ENCODE measurements at regions not wholly inside any gene's neighbourhood (a gene's known extent, or its start where the extent isn't known, plus 50 kb on each side); places are given as distances from the start of the nearest gene placed in this dataset.
"Not testable (repeated sequence)": the region's sequence is repeated elsewhere in the genome, so short reads cannot be mapped to it uniquely, and the experiment has no call there.

- CTCF ChIA-PET, result no interaction called here
- POLR2A ChIA-PET, result no interaction called here
- H3K36me3 ChIP-seq (ENCODE audit: control insufficient read depth, insufficient read depth, low read length), result no peaks in the 10 kb centered on the region
- H3K27me3 ChIP-seq (ENCODE audit: control insufficient read depth, insufficient read depth, low read length), result no peaks in the 10 kb centered on the region
- no peak for TF ChIP-seq CTCF (IDR thresholded peaks at IDR 0.05; ENCODE audit: insufficient read depth, low read depth, low read length)
- DNase-seq (ENCODE audit: low read depth), result no peak
- no peak overlapping the region for H3K4me3 ChIP-seq (ENCODE audit: low read depth, low read length)
These were observed 351.1 kb downstream of the ACTR3B start for GRCh38 chr7:153110606-153111005.

- H3K36me3 ChIP-seq (ENCODE audit: control insufficient read depth, insufficient read depth, low read length); DNase-seq (ENCODE audit: low read depth); H3K4me3 ChIP-seq (ENCODE audit: low read depth, low read length); H3K27me3 ChIP-seq (ENCODE audit: control insufficient read depth, insufficient read depth, low read length); CTCF ChIA-PET; POLR2A ChIA-PET: not testable (repeated sequence)
These were observed 362.7 kb downstream of the ACTR3B start for GRCh38 chr7:153122255-153122654.

GRCh38 chr7:153130052-153130451 is 370.5 kb downstream of the ACTR3B start:
- no peak overlapping the region for H3K4me3 ChIP-seq (ENCODE audit: low read depth, low read length)
- TF ChIP-seq CTCF (IDR thresholded peaks at IDR 0.05; ENCODE audit: insufficient read depth, low read depth, low read length), result no peak
- ChIA-PET CTCF (no interaction called here), POLR2A (no interaction called here)
- H3K27me3 ChIP-seq (ENCODE audit: control insufficient read depth, insufficient read depth, low read length), result no peaks in the 10 kb centered on the region
- DNase-seq (ENCODE audit: low read depth), result no peak
- H3K36me3 ChIP-seq (ENCODE audit: control insufficient read depth, insufficient read depth, low read length), result no peaks in the 10 kb centered on the region

- TF ChIP-seq CTCF (IDR thresholded peaks at IDR 0.05; ENCODE audit: insufficient read depth, low read depth, low read length), result no peak
- no peaks in the 10 kb centered on the region for H3K27me3 ChIP-seq (ENCODE audit: control insufficient read depth, insufficient read depth, low read length)
- no peak for DNase-seq (ENCODE audit: low read depth)
- POLR2A ChIA-PET, result no interaction called here
- H3K36me3 ChIP-seq (ENCODE audit: control insufficient read depth, insufficient read depth, low read length), result no peaks in the 10 kb centered on the region
- CTCF ChIA-PET, result no interaction called here
- H3K4me3 ChIP-seq (ENCODE audit: low read depth, low read length), result no peak overlapping the region
These were observed 392.2 kb downstream of the ACTR3B start for GRCh38 chr7:153151766-153152165.

GRCh38 chr7:153152801-153153422 is 393.4 kb downstream of the ACTR3B start:
- CTCF ChIA-PET, result no interaction called here
- no peak for DNase-seq (ENCODE audit: low read depth)
- Histone ChIP-seq H3K36me3 (ENCODE audit: control insufficient read depth, insufficient read depth, low read length) (no peaks in the 10 kb centered on the region), H3K27me3 (ENCODE audit: control insufficient read depth, insufficient read depth, low read length) (no peaks in the 10 kb centered on the region), H3K4me3 (ENCODE audit: low read depth, low read length) (no peak overlapping the region)
- POLR2A ChIA-PET, result no interaction called here
- TF ChIP-seq CTCF (IDR thresholded peaks at IDR 0.05; ENCODE audit: insufficient read depth, low read depth, low read length), result no peak

GRCh38 chr7:153158149-153158548 is 398.6 kb downstream of the ACTR3B start:
- no peaks in the 10 kb centered on the region for H3K36me3 ChIP-seq (ENCODE audit: control insufficient read depth, insufficient read depth, low read length)
- DNase-seq (ENCODE audit: low read depth), result no peak
- CTCF ChIA-PET, result no interaction called here
- POLR2A ChIA-PET, result no interaction called here
- H3K27me3 ChIP-seq (ENCODE audit: control insufficient read depth, insufficient read depth, low read length), result no peaks in the 10 kb centered on the region
- TF ChIP-seq CTCF (IDR thresholded peaks at IDR 0.05; ENCODE audit: insufficient read depth, low read depth, low read length), result no peak
- H3K4me3 ChIP-seq (ENCODE audit: low read depth, low read length), result no peak overlapping the region

All from BJ (cell line).